ENCODE measurements at regions not wholly inside any gene's neighbourhood (a gene's known extent, or its start where the extent isn't known, plus 50 kb on each side); places are given as distances from the start of the nearest gene placed in this dataset.

DNA sequence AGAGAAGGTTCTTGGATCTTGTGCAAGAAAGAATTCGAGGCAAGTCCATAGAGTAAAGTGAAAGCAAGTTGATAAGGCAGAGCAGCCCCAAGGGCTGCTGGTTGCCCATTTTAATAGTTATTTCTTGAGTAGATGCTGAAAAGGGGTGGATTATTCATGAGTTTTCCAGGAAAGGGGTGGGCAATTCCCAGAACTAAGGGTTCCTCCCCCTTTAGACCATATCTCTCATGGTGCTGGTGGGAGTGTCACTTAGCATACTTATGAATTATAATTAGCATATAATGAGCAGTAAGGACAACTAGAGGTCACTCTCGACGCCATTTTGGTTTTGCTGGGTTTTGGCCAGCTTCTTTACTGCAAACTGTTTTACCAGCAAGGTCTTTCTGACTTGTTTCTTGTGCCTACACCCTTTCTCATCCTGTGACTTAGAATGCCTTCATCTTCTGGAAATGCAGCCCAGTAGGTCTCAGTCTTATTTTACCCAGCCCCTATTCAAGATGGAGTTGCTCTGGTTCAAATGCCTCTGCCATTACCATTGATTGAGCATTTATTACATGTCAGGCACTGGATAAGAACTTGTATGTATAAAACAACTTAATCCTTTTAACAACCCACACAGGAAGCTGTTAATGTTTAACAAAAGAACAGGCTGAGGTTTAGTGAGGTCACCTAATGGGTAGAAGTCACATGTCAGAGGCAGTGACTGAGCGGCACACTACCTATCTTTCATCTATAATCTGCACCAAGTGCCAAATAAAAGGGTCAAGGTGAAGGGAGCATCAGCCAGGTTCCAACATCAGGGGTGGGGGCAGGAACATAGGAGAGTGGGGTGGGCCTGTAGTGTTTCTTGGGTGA is 250.9 kb downstream of the ICOS start:
- DNase-seq, result no peak

DNA sequence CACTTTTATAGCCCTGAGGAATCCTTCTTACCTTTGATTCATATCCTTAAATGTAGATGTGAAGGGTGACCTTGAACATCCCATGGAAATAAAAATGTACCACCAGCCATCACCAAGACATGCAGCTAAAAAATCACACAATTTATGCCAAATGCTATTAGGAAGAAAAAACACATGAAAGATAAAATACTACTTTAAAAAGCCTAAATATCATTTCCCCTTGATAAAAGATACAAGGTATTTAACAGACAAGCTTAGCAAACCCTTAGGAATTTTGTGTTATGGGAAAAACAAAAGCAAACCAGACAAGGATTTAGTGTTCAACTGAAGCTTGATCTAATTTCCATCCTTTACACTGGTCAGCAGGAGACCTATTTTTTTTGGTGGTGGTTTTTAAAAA is 255.0 kb downstream of the ICOS start:
- no peak for DNase-seq

DNA sequence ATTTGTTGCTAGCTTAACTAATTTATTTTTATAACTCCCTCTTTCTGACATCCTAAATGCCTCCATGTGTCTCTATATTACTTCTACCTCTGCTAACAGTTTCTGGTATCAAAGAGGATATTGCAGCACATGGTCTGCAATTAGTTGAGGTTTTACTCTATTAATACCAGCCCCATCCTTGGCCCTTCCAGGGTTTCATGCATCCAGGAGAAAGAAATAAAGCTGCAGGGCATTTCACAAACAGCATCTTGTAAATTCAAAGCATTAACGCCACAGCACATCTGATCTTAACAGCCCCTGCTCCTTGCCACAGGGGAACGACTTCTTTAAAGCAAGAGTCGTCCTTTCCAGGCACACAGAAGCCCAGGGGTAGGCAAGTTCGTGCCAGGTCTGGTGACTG is 258.9 kb downstream of the ICOS start:
- no peak for DNase-seq

DNA sequence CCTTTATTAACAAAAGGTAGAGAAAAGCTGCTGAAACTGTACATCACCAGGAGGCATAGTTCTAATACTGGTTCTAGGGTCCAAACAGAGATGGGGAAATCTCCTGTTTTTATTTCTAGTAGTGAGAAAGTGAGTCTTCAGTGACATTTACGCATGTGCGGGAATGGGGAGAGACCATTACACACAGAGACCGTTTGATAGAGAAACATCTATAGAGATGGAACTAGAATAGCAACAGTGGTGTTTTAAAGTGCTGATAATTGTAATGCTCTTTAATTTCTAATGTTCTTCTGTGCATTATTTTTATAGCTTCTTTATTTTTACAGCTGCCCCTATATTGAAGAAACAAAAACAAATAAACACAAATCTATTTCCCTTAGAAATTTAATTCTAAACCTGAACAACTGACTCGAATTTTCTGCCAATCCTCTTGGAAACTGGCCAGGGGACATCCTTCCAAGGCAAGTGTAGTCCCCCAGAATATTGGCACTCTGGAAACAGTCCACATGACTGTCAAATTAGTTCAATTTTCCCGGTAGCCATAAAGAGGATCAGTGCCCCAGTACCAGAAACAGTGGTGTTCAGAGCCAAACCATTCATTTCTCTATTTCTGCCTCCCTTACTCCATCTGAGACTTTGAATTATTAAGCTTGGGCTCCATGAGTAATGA is 260.9 kb downstream of the ICOS start:
- DNase-seq, result no peak

DNA sequence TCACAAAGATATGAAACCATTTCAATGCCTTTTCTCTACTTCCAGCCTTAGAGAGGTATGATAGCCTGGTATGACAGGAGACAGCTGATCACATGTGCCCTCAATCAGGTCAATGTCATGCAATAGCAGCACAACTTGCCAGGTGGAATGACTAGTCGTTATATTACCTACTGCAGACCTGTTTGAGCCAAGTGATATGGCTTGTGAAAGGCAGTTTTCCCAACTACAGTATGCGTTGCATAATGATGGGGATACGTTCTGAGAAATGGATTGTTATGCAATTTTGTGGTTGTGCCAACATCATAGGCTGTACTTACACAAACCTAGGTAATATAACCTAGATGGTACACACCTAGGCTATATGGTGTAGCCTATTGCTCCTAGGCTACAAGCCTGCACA is 262.8 kb downstream of the ICOS start:
- DNase-seq, result no peak

DNA sequence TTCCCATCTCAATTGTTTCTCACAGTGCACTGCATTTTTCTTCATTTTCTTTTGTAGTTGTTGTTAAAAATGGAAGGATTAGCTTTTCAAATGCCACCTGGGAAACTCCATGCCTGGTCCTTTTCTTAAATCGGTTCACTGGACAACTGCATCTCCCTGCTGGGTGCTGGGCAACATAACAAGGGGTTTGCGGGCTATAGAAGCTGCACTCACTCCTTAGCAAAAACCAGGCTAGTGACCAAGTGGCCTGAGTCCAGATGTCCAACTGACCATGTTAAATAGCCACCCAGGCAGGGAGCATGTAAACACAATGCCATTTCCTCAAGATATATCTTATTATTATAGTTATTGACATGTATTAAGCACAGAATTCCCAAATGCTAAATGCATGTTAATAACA is 264.9 kb downstream of the ICOS start:
- DNase-seq, result no peak

DNA sequence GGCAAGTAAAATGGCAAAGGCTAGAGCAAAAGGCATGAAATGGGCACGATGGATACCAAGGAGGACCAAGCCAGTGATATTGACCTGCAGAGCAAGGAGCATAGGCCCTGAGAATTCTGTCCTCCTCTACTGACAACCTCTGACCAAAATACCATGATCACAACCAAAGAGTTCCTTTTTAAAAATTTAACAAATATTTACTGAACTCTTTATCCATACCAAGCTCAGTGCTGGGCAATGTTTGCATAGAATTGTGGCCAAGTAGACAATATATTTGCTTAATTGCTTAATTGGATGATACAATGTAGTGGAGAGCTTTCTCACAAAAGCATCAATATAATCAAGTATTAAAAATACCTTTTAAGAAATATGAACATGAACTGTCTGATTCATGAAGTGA is 265.7 kb downstream of the ICOS start:
- DNase-seq, result no peak

DNA sequence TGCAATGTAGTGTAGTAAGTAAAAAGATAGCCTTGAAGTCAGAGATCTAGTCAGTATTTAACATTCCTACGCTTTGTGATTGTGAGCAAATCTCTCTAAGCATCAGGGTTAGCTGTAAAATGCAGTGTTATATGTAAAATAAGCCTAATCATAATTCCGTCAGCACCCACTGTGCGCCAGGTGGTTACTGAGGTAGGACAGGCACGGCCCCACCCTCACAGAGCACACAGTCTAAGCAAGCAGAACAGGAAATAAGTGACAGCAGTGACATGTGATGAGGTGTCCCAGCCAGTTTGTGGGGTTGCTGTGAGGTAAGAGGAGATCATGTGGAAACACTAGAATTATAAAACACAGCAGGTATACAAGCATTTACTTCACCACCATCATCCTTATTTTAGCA is 267.1 kb downstream of the ICOS start:
- no peak for DNase-seq

DNA sequence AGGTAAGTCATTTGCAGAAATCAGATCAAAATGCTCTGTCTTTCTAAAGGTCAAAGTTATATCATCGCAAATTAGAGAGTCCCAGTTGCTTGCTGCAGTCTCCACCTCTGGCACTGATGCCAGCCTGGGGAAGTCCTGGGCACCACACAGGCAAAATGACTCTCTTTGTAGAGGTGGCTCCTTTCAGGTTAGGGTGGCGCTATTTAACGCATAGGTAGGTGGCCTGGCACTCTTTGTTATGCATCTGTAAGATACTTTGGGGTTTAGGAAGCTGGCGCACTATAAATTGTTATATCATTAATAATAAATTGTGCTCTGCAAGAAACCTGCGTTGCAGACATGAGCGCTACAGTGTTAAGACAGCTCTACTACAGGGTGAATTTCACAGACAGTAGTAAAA is 268.5 kb downstream of the ICOS start:
- no peak for DNase-seq

DNA sequence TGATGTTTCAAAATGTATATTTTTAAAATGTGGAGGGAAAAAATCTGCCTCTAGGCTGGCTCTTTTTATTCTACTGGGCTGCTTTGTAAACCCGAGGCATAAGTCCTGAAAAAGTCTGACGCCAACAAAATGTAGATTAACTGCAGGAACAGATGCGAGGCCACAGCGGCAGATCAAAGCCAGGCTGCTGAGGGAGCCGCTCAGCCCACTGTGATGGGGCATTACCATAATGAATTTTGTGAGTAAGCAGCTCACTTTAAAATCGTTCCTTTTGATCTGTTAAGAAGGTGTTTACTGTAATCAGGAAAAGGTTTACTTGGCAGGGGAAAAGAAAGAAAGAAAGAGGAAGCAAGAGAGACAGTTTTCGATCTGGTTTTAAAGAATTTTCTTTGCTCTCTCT is 269.0 kb downstream of the ICOS start:
- DNase-seq, result no peak

DNA sequence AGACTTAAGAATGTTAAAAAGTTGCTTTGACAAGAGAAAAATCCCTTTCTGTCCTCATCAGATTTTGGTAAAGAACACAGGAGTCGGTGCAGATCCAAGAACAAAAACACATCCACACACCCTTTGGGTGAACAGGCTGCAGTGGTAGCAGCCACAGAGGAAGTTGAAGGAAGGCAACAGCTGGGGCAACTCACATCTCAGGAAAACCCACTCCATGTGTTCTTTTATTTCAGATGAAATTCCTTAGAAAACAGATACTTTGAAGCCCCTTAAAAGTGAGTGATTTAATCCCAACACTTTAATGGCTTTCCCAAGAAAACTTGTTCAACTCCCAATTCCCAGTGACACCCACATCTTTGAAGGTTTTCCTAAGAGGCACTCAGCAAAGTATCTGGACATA is 271.3 kb downstream of the ICOS start:
- DNase-seq, result no peak

DNA sequence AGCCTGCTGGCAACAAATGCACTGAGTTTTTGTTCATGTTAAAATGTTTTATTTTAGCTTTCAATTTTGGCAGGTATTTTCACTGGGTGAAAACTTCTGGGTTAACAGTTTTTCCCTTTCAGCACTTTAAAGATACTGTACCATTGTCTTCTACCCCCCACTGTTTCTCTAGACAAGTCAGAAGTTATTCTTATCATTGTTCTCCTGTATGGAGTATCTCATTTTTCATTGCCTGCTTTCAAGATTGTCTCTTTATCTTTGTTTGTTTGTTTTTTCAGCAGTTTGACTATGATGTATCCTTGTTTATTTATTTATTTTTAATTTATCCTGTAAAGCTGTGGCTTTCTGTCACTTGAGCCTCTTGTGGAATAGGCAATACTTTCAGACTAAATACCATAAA is 277.0 kb downstream of the ICOS start:
- no peak for DNase-seq

DNA sequence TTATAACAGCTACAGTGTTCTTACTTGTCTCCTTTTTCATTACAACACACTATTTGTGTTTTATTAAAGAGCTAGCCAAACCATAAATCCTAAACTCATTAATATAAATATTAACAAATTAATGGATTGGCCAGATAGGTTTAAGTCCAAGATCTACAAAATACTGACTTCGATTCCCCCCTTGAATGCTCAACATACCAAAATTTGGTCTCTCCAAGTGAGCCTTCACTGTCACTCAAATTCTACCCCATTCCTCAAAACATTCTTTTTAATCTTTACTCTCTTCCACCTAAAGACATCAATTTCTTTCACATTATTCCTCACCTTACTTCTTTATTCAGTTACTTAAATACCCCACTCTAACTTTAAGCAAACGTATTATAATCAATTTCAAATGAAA is 281.5 kb downstream of the ICOS start:
- DNase-seq, result no peak

DNA sequence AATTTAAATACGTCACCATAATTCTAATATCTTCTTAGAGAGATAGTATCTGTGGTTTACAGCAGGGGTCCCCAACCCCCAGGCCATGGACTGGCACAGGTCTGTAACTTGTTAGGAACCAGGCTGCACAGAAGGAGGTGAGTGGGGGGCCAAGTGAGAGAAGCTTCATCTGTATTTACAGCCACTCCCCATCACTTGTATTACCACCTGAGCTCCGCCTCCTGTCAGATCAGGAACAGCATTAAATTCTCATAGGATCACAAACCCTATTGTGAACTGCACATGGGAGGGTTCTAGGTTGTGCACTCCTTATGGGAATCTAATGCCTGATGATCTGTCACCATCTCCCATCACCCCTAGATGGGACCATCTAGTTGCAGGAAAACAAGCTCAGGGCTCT is 282.6 kb downstream of the ICOS start:
- DNase-seq, result no peak

DNA sequence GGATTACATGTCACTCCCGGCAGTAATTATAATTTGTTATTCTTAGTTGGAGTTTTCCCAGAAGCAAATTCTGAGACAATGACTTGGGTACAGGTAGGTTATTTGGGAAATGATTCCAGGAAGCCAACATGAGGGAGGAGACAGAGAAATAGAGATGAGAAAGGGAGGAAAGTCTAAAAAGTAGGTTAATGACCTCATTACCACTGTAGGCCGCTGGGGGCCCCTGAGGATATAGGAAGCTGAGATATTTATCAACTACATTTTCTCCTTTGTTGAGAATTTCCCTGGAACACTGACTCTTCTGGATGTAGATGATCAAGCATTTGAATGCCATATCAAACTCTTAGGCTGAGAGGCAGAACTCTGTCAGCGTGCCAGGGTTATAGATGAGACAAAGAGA is 284.3 kb downstream of the ICOS start:
- DNase-seq, result no peak

DNA sequence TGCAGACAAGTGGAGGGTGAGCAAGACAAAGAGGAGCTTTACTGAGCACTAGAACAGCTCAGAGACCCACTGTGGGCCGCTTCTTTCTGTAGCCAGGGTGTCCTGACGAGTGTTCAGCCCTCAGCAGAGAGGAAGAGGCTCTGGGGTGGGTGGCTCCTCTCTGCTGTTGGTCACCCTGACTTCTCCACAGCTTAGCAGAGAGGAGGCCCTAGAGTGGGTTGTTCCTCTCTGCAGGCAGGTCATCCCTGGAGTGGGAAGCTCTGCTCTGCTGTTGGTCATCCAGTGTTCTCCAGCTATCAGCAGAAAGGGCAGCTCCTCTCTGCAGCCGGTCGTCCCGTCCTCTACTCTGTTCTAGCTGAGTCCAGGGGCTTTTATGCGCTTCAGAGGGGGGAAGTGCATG is 286.5 kb downstream of the ICOS start:
- no peak for DNase-seq

DNA sequence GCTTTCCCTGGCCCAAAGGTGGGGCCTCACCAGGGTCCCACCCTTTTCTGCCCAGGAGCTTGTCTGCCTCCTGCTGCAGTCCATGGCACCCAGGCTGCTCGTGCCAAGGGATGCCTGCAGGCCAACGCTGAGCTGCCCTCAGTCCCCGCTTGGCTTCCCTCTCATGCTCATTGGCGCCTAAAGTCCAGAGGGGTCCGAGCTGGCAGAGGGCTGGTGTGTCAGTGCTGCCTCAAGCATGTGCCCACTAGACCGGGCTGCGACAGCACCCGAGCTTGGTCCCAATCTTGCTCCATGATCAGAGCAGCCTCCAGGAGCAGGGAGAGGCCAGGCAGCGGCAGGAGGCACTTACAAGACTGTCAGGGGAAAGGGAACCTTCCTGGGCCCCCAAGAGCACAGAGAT is 287.0 kb downstream of the ICOS start:
- no peak for DNase-seq

DNA sequence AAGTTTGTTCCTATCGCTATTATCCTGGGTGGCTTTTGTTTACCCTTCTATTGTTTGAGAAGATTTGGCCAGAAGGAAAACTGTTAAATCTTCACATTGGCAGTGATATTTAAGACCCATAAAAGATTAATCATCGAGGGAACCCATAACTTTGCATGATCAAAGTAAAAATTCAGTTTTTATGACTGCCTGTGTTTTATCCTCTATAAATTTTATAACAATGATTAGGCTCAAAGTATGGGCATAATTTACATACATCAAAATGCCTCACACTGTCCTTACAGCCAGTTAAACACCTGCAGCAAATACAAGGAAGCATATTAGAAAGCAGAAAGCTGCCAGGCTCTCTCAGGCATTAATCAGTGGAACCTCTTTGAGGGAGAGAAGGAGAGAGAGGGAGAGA is 289.1 kb downstream of the ICOS start:
- no peak for DNase-seq

DNA sequence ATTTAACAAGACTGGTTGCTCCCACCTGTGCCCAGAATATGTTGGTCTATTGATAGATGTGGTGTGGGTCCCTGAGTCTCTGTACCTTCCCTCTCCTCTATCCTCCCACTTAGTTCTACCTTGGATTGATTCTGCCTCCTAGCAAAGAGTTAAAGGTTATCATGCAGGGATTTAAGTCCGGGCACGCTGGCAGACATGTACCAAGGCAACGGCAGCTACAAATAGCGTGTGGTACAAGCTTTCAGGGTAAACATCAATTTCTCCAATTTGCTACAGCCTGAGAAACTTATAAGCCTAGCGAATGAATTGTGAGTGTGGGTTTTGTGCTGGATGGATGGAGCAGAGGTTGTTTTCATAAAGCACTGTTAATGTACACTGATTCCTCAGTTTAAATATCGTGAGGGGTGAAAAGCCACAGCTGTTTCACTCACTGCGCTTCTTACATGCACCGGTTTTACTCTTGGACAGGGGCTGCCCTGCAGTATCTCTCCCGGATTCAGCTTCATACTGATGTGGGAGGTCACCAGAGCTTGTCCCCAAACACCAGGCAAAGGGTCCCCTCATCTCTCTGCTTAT is 289.8 kb downstream of the ICOS start:
- no peak for DNase-seq

DNA sequence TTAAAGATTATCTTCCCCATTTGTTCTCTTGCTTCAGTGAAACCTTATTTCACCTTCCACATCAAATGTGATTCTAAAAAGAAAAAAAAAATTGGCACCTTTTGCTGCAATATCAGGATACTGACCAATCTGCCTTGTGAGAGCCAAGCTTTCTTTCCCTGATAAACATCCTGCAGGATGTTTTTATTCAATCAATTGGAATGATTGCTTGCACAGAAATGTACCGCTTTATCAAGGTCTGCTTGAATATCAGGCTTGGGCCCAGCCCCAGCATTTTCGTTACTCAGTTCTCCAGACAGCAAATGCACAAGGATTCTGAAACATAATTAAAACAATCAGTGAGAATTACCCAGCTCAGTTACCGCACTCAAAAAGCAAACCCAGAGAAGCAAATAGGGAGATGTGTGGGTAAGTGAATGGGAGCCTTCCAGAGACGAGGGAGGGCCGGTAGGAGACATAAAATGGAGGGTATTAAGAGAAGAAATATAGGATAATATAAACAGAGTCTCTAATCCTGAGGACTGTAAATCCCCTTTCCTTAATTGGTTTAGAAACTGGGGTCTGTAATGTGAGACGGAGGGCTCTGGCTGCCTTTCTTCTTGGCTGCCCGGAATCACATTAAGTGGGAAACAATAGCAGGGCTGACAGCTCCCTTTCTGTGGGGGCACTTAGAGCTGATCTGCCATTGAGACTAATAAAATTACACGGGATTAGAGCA is 291.8 kb downstream of the ICOS start:
- DNase-seq, result no peak

DNA sequence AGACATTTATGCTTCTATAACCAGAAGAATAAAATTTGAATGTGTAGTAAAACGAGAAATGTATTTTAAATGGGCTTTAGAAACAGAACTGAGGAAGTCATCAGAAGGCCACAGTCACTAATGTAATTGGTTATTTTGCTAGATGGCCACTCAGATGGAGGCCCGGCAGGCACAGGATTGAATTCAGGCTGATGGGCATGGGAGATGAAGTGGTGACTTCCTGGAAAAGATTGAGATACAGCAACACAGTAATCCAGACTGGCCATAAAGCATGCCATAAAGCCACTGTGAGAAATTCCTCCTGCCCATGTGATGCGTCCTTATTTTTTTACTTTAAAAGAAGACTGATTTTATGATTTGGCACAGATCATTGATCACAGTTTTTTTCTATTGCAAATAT is 297.7 kb downstream of the ICOS start:
- no peak for DNase-seq

DNA sequence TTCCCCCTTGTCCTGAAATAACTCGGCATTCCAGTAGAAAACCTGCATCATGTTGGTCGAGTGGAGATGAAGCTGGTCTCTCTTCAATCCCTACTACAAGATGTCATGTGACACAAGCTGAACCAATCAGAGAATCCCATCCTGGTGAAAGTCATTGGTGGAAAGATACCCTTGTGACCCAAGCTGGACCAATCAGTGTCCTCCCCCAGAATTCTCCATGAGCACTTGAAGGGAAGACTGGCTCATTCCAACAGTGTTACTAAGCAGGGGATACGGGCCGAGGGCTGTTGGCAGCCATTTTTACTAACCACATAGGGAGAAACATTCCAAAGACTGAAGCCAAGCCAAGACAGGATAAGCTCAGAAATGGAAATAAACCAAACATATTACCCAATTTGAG is 298.3 kb downstream of the ICOS start:
- DNase-seq, result no peak

DNA sequence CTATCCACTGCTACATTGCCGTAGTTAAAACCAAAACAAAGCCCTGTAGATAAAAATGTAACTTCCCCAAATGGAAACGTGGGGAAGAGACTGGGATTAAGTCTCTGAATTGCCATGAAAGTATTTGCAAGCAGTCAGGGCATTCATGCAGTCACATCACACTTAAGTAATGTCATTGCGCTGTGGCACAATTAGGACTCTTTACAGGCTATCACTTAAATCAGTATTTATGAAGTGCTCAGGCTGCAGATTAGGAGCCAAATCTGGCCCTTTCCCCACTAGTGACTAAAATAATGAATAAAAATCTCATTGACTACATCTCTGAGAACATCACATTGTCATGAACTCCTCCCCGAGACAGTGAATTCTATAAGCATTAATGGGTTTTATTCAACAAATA is 300.9 kb downstream of the ICOS start:
- DNase-seq, result no peak
